Liver (tissue), 8 donors: ENCODE measurements at regions not wholly inside any gene's neighbourhood (a gene's known extent, or its start where the extent isn't known, plus 50 kb on each side); places are given as distances from the start of the nearest gene placed in this dataset.

Experiments used
- DNase-seq: peaks from one replicate; pipeline ENCODE4 v3.0.0-alpha.2; 2017; ENCODE audit warnings: low spot score
- H3K27ac ChIP-seq, 2 donors: one replicate each; pipeline ENCODE4 v1.7.0; 2013; ENCODE audit warnings: inconsistent platforms in 2 of 2, low read length in 2 of 2, control low read depth in 1 of 2, low read depth in 1 of 2, mild to moderate bottlenecking in 1 of 2
- H3K27me3 ChIP-seq, 4 donors: one replicate each; pipeline versions ENCODE4 v1.6.1 to v1.7.0; 2013; ENCODE audit warnings: low read length in 3 of 4, inconsistent platforms in 1 of 4, mild to moderate bottlenecking in 1 of 4, moderate library complexity in 1 of 4; ENCODE audit not compliant: control insufficient read depth in 4 of 4, insufficient read depth in 4 of 4
- H3K36me3 ChIP-seq, 4 donors: one replicate each; pipeline versions ENCODE4 v1.6.1 to v1.7.0; 2013; ENCODE audit warnings: low read length in 3 of 4, mild to moderate bottlenecking in 3 of 4, low read depth in 1 of 4, moderate library complexity in 1 of 4; ENCODE audit not compliant: control insufficient read depth in 4 of 4, insufficient read depth in 3 of 4
- H3K4me1 ChIP-seq, 4 donors: one replicate each; pipeline versions ENCODE4 v1.6.1 to v1.7.0; 2013; ENCODE audit warnings: low read length in 3 of 4, mild to moderate bottlenecking in 3 of 4, moderate library complexity in 1 of 4; ENCODE audit not compliant: control insufficient read depth in 4 of 4, insufficient read depth in 4 of 4
- H3K4me3 ChIP-seq, 3 donors: one replicate each; pipeline versions ENCODE4 v1.6.1 to v1.7.0; 2013; ENCODE audit warnings: low read length in 3 of 3, control low read depth in 1 of 3, low read depth in 1 of 3, mild to moderate bottlenecking in 1 of 3
- H3K9ac ChIP-seq, 2 donors: one replicate each; pipeline ENCODE4 v1.7.0; 2013; ENCODE audit warnings: low read length in 2 of 2, mild to moderate bottlenecking in 2 of 2, moderate library complexity in 2 of 2, control low read depth in 1 of 2, low read depth in 1 of 2
- H3K9me3 ChIP-seq, 4 donors: one replicate each; pipeline versions ENCODE4 v1.6.1 to v1.7.0; 2013; ENCODE audit warnings: low read length in 3 of 4; ENCODE audit not compliant: control insufficient read depth in 4 of 4
- EGR1 ChIP-seq, 2 donors: IDR thresholded peaks; 2 replicates each; pipeline ENCODE4 v1.6.1; 2016 to 2018; ENCODE audit warnings: antibody characterized with exemption in 2 of 2, low read depth in 2 of 2
- FOXA1 ChIP-seq: IDR thresholded peaks from 2 replicates; pipeline ENCODE4 v1.6.1; 2016; ENCODE audit warnings: antibody characterized with exemption
- FOXA2 ChIP-seq: IDR thresholded peaks from 2 replicates; pipeline ENCODE4 v1.6.1; 2016; ENCODE audit warnings: antibody characterized with exemption
- GABPA ChIP-seq, 2 donors: IDR thresholded peaks in 1 of 2; conservative IDR thresholded peaks in 1 of 2; 2 replicates each; pipeline ENCODE4 v1.6.1; 2016; ENCODE audit warnings: antibody characterized with exemption in 2 of 2, mild to moderate bottlenecking in 1 of 2, moderate library complexity in 1 of 2
- HNF4A ChIP-seq, 2 donors: conservative IDR thresholded peaks; 2 replicates each; pipeline ENCODE4 v1.6.1; 2016; ENCODE audit warnings: antibody characterized with exemption in 2 of 2, mild to moderate bottlenecking in 2 of 2
- HNF4G ChIP-seq: IDR thresholded peaks from 2 replicates; pipeline ENCODE4 v1.6.1; 2016; ENCODE audit warnings: antibody characterized with exemption
- JUND ChIP-seq, 2 donors: IDR thresholded peaks; 2 replicates each; pipeline ENCODE4 v1.6.1; 2016; ENCODE audit warnings: antibody characterized with exemption in 2 of 2
- NR2F2 ChIP-seq: IDR thresholded peaks from 2 replicates; pipeline ENCODE4 v1.6.1; 2016; ENCODE audit warnings: antibody characterized with exemption
- RAD21 ChIP-seq, 2 donors: IDR thresholded peaks; 2 replicates each; pipeline ENCODE4 v1.6.1; 2016; ENCODE audit warnings: antibody characterized with exemption in 2 of 2, mild to moderate bottlenecking in 2 of 2
- RXRA ChIP-seq, 2 donors: IDR thresholded peaks; 2 replicates each; pipeline ENCODE4 v1.6.1; 2017 to 2018; ENCODE audit warnings: antibody characterized with exemption in 2 of 2, mild to moderate bottlenecking in 1 of 2
- SP1 ChIP-seq: IDR thresholded peaks from 2 replicates; pipeline ENCODE4 v1.6.1; 2018; ENCODE audit warnings: antibody characterized with exemption, mild to moderate bottlenecking
- TAF1 ChIP-seq: conservative IDR thresholded peaks from 2 replicates; pipeline ENCODE4 v1.6.1; 2016; ENCODE audit warnings: antibody characterized with exemption, mild to moderate bottlenecking
- YY1 ChIP-seq: IDR thresholded peaks from 2 replicates; pipeline ENCODE4 v1.6.1; 2016; ENCODE audit warnings: antibody characterized with exemption, mild to moderate bottlenecking
- WGBS: extraction: QIAGEN DNeasy Blood & Tissue Kit; methylation state at CpG from one replicate; pipeline ENCODE4 v1.1.7; 2013; 5-methylcytosine and 5-hydroxymethylcytosine counted together
- TF ChIP-seq, protein P1 (sequence below): IDR thresholded peaks from 2 replicates; pipeline ENCODE4 v1.6.1; 2016; ENCODE audit warnings: antibody characterized with exemption
- TF ChIP-seq, protein P2 (sequence below): IDR thresholded peaks from 2 replicates; pipeline ENCODE4 v1.6.1; 2016; ENCODE audit warnings: antibody characterized with exemption, mild to moderate bottlenecking
- TF ChIP-seq, protein P3 (sequence below): fragments of 150-350 bp; IDR thresholded peaks from 2 replicates; pipeline ENCODE4 v1.5.1; 2017; ENCODE audit warnings: improper control_type of control experiment, low read depth, low read length; ENCODE audit not compliant: missing input control
- TF ChIP-seq, protein P4 (sequence below): IDR thresholded peaks from 2 replicates; pipeline ENCODE4 v1.6.1; 2016; ENCODE audit warnings: antibody characterized with exemption
- TF ChIP-seq, protein P5 (sequence below): IDR thresholded peaks from 2 replicates; pipeline ENCODE4 v1.6.1; 2016; ENCODE audit warnings: antibody characterized with exemption
- donor health status: healthy.
- donor health status: healthy.
- donor health status: healthy.
- donor health status: healthy.
- donor health status: healthy.

DNA sequence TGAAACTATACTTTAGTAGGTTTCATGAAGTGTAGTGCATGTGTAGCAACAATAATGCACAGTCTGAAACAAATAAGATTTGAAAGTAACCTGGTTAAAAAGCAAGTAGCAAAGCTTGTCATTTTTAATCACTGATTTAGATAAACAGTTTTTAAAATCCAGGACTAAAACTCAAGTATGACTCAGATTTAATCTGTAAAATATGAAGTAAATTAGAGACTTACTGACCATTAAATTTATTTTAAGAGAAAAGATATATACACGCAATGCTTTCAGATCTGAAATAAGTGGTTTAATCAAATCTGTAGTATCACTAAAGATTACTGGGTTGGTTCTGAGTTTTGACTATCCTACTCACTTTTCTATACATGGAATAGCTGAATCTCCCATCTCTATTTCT lies 300.7 kb upstream of the RBMS3 start:
- no peaks in the 10 kb centered on the region for H3K9me3 ChIP-seq
- no peak for DNase-seq
- H3K4me1 ChIP-seq: no peaks in the 10 kb centered on the region
- H3K36me3 ChIP-seq: no peaks in the 10 kb centered on the region
- no peak overlapping the region for H3K4me3 ChIP-seq
- no peak overlapping the region for H3K27ac ChIP-seq
- no peak overlapping the region for H3K9ac ChIP-seq
- 88% methylated on average over 1 of the region's 1 CpG for WGBS
- H3K27me3 ChIP-seq: no peaks in the 10 kb centered on the region
- TF ChIP-seq, protein P1, sequence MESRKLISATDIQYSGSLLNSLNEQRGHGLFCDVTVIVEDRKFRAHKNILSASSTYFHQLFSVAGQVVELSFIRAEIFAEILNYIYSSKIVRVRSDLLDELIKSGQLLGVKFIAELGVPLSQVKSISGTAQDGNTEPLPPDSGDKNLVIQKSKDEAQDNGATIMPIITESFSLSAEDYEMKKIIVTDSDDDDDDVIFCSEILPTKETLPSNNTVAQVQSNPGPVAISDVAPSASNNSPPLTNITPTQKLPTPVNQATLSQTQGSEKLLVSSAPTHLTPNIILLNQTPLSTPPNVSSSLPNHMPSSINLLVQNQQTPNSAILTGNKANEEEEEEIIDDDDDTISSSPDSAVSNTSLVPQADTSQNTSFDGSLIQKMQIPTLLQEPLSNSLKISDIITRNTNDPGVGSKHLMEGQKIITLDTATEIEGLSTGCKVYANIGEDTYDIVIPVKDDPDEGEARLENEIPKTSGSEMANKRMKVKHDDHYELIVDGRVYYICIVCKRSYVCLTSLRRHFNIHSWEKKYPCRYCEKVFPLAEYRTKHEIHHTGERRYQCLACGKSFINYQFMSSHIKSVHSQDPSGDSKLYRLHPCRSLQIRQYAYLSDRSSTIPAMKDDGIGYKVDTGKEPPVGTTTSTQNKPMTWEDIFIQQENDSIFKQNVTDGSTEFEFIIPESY: no peak
- no peak for TF ChIP-seq SP1
- TF ChIP-seq YY1: no peak

DNA sequence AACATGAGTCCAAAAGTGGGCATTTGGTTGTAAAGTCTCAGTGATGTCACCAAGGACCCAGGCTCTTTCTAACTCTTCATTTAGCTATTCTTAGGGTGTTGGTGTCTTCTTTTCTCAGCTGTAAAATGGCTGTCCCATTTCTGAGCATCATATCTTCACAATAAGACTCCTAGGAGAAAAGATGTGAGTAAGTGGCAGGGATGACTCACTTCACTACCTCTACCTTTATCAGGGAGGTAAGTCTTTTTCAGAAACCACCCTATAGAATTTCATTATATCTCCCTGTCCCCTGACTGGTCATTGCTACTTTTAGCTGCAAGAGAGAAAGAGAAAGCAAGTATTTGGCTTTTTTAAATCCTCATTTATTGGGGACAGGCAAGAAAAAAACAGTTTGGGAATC lies 300.2 kb upstream of the RBMS3 start:
- H3K9ac ChIP-seq: no peak overlapping the region
- DNase-seq: no peak
- TF ChIP-seq RXRA (IDR thresholded peaks at IDR 0.05) (no peak), SP1 (no peak), HNF4G (no peak), FOXA1 (no peak), EGR1 (IDR thresholded peaks at IDR 0.05; ENCODE audit: low read depth in 2 of 2) (no peak), JUND (IDR thresholded peaks at IDR 0.05) (no peak), TAF1 (no peak), GABPA (IDR thresholded peaks at IDR 0.05 in 1 of 2, conservative IDR thresholded peaks at IDR 0.05 in 1 of 2) (no peak), YY1 (no peak), NR2F2 (no peak), FOXA2 (no peak), RAD21 (IDR thresholded peaks at IDR 0.05) (no peak), HNF4A (conservative IDR thresholded peaks at IDR 0.05) (no peak)
- TF ChIP-seq, protein P2, sequence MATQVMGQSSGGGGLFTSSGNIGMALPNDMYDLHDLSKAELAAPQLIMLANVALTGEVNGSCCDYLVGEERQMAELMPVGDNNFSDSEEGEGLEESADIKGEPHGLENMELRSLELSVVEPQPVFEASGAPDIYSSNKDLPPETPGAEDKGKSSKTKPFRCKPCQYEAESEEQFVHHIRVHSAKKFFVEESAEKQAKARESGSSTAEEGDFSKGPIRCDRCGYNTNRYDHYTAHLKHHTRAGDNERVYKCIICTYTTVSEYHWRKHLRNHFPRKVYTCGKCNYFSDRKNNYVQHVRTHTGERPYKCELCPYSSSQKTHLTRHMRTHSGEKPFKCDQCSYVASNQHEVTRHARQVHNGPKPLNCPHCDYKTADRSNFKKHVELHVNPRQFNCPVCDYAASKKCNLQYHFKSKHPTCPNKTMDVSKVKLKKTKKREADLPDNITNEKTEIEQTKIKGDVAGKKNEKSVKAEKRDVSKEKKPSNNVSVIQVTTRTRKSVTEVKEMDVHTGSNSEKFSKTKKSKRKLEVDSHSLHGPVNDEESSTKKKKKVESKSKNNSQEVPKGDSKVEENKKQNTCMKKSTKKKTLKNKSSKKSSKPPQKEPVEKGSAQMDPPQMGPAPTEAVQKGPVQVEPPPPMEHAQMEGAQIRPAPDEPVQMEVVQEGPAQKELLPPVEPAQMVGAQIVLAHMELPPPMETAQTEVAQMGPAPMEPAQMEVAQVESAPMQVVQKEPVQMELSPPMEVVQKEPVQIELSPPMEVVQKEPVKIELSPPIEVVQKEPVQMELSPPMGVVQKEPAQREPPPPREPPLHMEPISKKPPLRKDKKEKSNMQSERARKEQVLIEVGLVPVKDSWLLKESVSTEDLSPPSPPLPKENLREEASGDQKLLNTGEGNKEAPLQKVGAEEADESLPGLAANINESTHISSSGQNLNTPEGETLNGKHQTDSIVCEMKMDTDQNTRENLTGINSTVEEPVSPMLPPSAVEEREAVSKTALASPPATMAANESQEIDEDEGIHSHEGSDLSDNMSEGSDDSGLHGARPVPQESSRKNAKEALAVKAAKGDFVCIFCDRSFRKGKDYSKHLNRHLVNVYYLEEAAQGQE: no peak
- TF ChIP-seq, protein P3, sequence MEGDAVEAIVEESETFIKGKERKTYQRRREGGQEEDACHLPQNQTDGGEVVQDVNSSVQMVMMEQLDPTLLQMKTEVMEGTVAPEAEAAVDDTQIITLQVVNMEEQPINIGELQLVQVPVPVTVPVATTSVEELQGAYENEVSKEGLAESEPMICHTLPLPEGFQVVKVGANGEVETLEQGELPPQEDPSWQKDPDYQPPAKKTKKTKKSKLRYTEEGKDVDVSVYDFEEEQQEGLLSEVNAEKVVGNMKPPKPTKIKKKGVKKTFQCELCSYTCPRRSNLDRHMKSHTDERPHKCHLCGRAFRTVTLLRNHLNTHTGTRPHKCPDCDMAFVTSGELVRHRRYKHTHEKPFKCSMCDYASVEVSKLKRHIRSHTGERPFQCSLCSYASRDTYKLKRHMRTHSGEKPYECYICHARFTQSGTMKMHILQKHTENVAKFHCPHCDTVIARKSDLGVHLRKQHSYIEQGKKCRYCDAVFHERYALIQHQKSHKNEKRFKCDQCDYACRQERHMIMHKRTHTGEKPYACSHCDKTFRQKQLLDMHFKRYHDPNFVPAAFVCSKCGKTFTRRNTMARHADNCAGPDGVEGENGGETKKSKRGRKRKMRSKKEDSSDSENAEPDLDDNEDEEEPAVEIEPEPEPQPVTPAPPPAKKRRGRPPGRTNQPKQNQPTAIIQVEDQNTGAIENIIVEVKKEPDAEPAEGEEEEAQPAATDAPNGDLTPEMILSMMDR: no peak
- TF ChIP-seq, protein P1: no peak
- TF ChIP-seq, protein P4, sequence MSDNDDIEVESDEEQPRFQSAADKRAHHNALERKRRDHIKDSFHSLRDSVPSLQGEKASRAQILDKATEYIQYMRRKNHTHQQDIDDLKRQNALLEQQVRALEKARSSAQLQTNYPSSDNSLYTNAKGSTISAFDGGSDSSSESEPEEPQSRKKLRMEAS: no peak
- TF ChIP-seq, protein P5, sequence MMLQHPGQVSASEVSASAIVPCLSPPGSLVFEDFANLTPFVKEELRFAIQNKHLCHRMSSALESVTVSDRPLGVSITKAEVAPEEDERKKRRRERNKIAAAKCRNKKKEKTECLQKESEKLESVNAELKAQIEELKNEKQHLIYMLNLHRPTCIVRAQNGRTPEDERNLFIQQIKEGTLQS: no peak
- no peaks in the 10 kb centered on the region for H3K36me3 ChIP-seq
- H3K9me3 ChIP-seq: no peaks in the 10 kb centered on the region
- no peaks in the 10 kb centered on the region for H3K27me3 ChIP-seq
- H3K27ac ChIP-seq: no peak overlapping the region
- no peaks in the 10 kb centered on the region for H3K4me1 ChIP-seq
- H3K4me3 ChIP-seq: no peak overlapping the region
